ENCODE measurements at regions not wholly inside any gene's neighbourhood (a gene's known extent, or its start where the extent isn't known, plus 50 kb on each side); places are given as distances from the start of the nearest gene placed in this dataset.

- TF ChIP-seq EZH2 (IDR thresholded peaks at IDR 0.05; ENCODE audit: borderline replicate concordance, insufficient read depth, low read depth, low read length, poor library complexity, severe bottlenecking), result no peak
- no peak for TF ChIP-seq CTCF (IDR thresholded peaks at IDR 0.05)
- no peaks in the 10 kb centered on the region for H3K79me2 ChIP-seq (ENCODE audit: control insufficient read depth, insufficient read depth, low read length)
- H3K4me1 ChIP-seq (ENCODE audit: control insufficient read depth in 2 of 2, insufficient read depth in 2 of 2, low read length in 2 of 2), result peaks cover 0 to 10% of the 10 kb centered on the region in 2 donors
- Mint-ChIP-seq H3K27me3 (no peaks in the 10 kb centered on the region), H3K4me3 (no peak overlapping the region), H3K4me1 (peaks cover 18% of the 10 kb centered on the region), H3K9me3 (ENCODE audit: insufficient read depth) (no peaks in the 10 kb centered on the region), H3K27ac (peak overlapping the region; percentile 7)
- CTCF ChIA-PET, result no interaction called here
- no peak for DNase-seq
- 100% methylated on average over 1 of the region's 4 CpGs for WGBS (ENCODE audit: insufficient coverage)
- H3K27ac ChIP-seq (ENCODE audit: low read length in 2 of 2), result no peak overlapping the region
- no peaks in the 10 kb centered on the region for H3K36me3 ChIP-seq (replicated peaks in 1 of 2; ENCODE audit: control extremely low read depth in 1 of 2, control insufficient read depth in 1 of 2, extremely low read depth in 1 of 2, insufficient read depth in 2 of 2, low read length in 1 of 2)
- H3K4me3 ChIP-seq (ENCODE audit: control extremely low read depth in 1 of 5, extremely low read depth in 1 of 5, insufficient read depth in 1 of 5, low read depth in 2 of 5, low read length in 4 of 5), result no peak overlapping the region
- no peaks in the 10 kb centered on the region for H3K9me3 ChIP-seq (ENCODE audit: control extremely low read depth in 1 of 3, control insufficient read depth in 2 of 3, insufficient read depth in 1 of 3, low read length in 2 of 3)
- POLR2A ChIA-PET, result no interaction called here
- ATAC-seq (ENCODE audit: low read depth), result peak; percentile 23
- H3K4me2 ChIP-seq (replicated peaks; ENCODE audit: low read depth, low read length, poor library complexity, severe bottlenecking), result no peak overlapping the region
- no peaks in the 10 kb centered on the region for H4K20me1 ChIP-seq (ENCODE audit: control insufficient read depth, insufficient read depth, low read length, poor library complexity, severe bottlenecking)
- no peak overlapping the region for H2AFZ ChIP-seq (ENCODE audit: insufficient read depth, low read depth, low read length, poor library complexity, severe bottlenecking)
- H3K9ac ChIP-seq (ENCODE audit: low read length), result no peak overlapping the region
- H3K27me3 ChIP-seq (replicated peaks in 1 of 4; ENCODE audit: control extremely low read depth in 1 of 4, control insufficient read depth in 3 of 4, insufficient read depth in 4 of 4, low read length in 3 of 4), result no peaks in the 10 kb centered on the region
- intact Hi-C loops (cut with micrococcal nuclease), result no loop called here
Observed at GRCh38 chr14:89650077-89650978, 233.3 kb upstream of the FOXN3 start.

DNA sequence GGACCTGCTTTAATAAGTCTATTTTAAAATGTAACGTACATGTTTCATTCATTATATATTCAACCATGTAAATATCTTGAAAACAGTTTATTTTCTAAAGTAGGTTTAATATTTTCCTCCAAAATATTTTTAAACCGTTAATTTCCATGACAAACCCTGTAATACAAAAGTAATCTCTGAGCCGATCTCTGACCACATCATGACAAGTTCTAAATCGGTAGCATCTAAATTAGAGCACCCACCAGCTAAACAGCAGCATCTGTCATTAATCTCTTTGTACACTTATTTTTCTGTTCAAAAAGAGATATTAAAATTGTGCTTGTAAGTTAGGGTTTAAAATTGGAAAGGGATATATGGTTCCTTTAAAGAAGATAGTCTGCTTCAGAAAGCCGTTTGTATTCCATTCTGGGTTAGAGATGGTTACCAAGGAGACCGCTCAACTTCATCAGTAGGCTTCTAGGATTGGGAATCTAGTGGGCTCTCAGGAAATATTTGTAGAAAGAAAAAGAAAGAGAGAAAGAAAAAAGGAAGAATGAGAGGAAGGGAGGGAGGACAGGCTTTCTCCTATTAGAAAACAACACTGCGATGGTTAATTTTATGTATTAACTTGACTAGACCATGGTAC, 232.5 kb upstream of the FOXN3 start:
- H3K27me3 Mint-ChIP-seq, result no peaks in the 10 kb centered on the region
- H3K9me3 ChIP-seq (ENCODE audit: control extremely low read depth in 1 of 3, control insufficient read depth in 2 of 3, insufficient read depth in 1 of 3, low read length in 2 of 3), result no peaks in the 10 kb centered on the region
- H3K27me3 ChIP-seq (replicated peaks in 1 of 4; ENCODE audit: control extremely low read depth in 1 of 4, control insufficient read depth in 3 of 4, insufficient read depth in 4 of 4, low read length in 3 of 4), result no peaks in the 10 kb centered on the region
- no peaks in the 10 kb centered on the region for H3K36me3 ChIP-seq (replicated peaks in 1 of 2; ENCODE audit: control extremely low read depth in 1 of 2, control insufficient read depth in 1 of 2, extremely low read depth in 1 of 2, insufficient read depth in 2 of 2, low read length in 1 of 2)
- CTCF ChIA-PET, result no interaction called here
- H3K9me3 Mint-ChIP-seq (ENCODE audit: insufficient read depth), result no peaks in the 10 kb centered on the region
- DNase-seq (no peak), ATAC-seq (ENCODE audit: low read depth) (no peak)
- no peak overlapping the region for H3K4me3 Mint-ChIP-seq
- H3K4me1 ChIP-seq (ENCODE audit: control insufficient read depth in 2 of 2, insufficient read depth in 2 of 2, low read length in 2 of 2), result peaks cover 0 to 10% of the 10 kb centered on the region in 2 donors
- intact Hi-C loops (cut with micrococcal nuclease), result no loop called here
- no peak overlapping the region for H3K4me2 ChIP-seq (replicated peaks; ENCODE audit: low read depth, low read length, poor library complexity, severe bottlenecking)
- no peaks in the 10 kb centered on the region for H4K20me1 ChIP-seq (ENCODE audit: control insufficient read depth, insufficient read depth, low read length, poor library complexity, severe bottlenecking)
- H3K4me3 ChIP-seq (ENCODE audit: control extremely low read depth in 1 of 5, extremely low read depth in 1 of 5, insufficient read depth in 1 of 5, low read depth in 2 of 5, low read length in 4 of 5), result no peak overlapping the region
- 86% methylated on average over 3 of the region's 7 CpGs for WGBS (ENCODE audit: insufficient coverage)
- peaks cover 18% of the 10 kb centered on the region for H3K4me1 Mint-ChIP-seq
- no peak for TF ChIP-seq EZH2 (IDR thresholded peaks at IDR 0.05; ENCODE audit: borderline replicate concordance, insufficient read depth, low read depth, low read length, poor library complexity, severe bottlenecking)
- no peak for TF ChIP-seq CTCF (IDR thresholded peaks at IDR 0.05)
- no peak overlapping the region for H3K9ac ChIP-seq (ENCODE audit: low read length)
- H3K27ac Mint-ChIP-seq, result no peak overlapping the region
- H3K79me2 ChIP-seq (ENCODE audit: control insufficient read depth, insufficient read depth, low read length), result no peaks in the 10 kb centered on the region
- no peak overlapping the region for H2AFZ ChIP-seq (ENCODE audit: insufficient read depth, low read depth, low read length, poor library complexity, severe bottlenecking)
- no peak overlapping the region for H3K27ac ChIP-seq (ENCODE audit: low read length in 2 of 2)
- POLR2A ChIA-PET, result no interaction called here

All from B cell (primary cell).